IgD-negative memory B cell (primary cell): ENCODE measurements at regions not wholly inside any gene's neighbourhood (a gene's known extent, or its start where the extent isn't known, plus 50 kb on each side); places are given as distances from the start of the nearest gene placed in this dataset.

Experiments used
- H3K27ac Mint-ChIP-seq, 3 donors: one replicate each; pipeline ENCODE4 v1.8.0; 2020 to 2022; ENCODE audit warnings: mild to moderate bottlenecking in 3 of 3, mixed read lengths in 3 of 3, moderate library complexity in 1 of 3
- H3K27me3 Mint-ChIP-seq: one replicate; pipeline ENCODE4 v1.8.0; 2021; ENCODE audit warnings: mixed read lengths
- H3K36me3 Mint-ChIP-seq: one replicate; pipeline ENCODE4 v1.8.0; 2020; ENCODE audit warnings: mild to moderate bottlenecking, mixed read lengths
- H3K4me1 Mint-ChIP-seq, 3 donors: one replicate each; pipeline ENCODE4 v1.8.0; 2020 to 2022; ENCODE audit warnings: mixed read lengths in 3 of 3, mild to moderate bottlenecking in 1 of 3
- H3K4me3 Mint-ChIP-seq, 4 donors: one replicate each; pipeline ENCODE4 v1.8.0; 2020 to 2022; ENCODE audit warnings: mild to moderate bottlenecking in 4 of 4, mixed read lengths in 4 of 4, moderate library complexity in 3 of 4
- H3K9me3 Mint-ChIP-seq, 3 donors: one replicate each; pipeline ENCODE4 v1.8.0; 2020 to 2021; ENCODE audit warnings: mixed read lengths in 3 of 3, mild to moderate bottlenecking in 1 of 3

- H3K4me1 Mint-ChIP-seq = no peaks in the 10 kb centered on the region
- no peaks in the 10 kb centered on the region for H3K27me3 Mint-ChIP-seq
- no peak overlapping the region for H3K27ac Mint-ChIP-seq
These were observed 528.4 kb upstream of the RGMA start for GRCh38 chr15:93617443-93617842.

GRCh38 chr15:93614386-93615104 lies 525.5 kb upstream of the RGMA start:
- no peaks in the 10 kb centered on the region for H3K27me3 Mint-ChIP-seq
- no peaks in the 10 kb centered on the region for H3K36me3 Mint-ChIP-seq

More at GRCh38 chr15:93617443-93617842, 528.4 kb upstream of the RGMA start:
- Mint-ChIP-seq H3K36me3 (no peaks in the 10 kb centered on the region), H3K4me3 (no peak overlapping the region), H3K9me3 (peaks cover 0 to 7% (median 2%) of the 10 kb centered on the region in 3 donors)

GRCh38 chr15:93613386-93613785 lies 524.4 kb upstream of the RGMA start:
- Mint-ChIP-seq H3K4me1 (no peaks in the 10 kb centered on the region), H3K9me3 (peaks cover 0 to 13% (median 0%) of the 10 kb centered on the region in 3 donors), H3K27ac (no peak overlapping the region), H3K4me3 (no peak overlapping the region), H3K27me3 (no peaks in the 10 kb centered on the region), H3K36me3 (no peaks in the 10 kb centered on the region)

More at GRCh38 chr15:93614386-93615104, 525.5 kb upstream of the RGMA start:
- Mint-ChIP-seq H3K9me3 (peaks cover 0 to 13% (median 0%) of the 10 kb centered on the region in 3 donors), H3K4me3 (no peak overlapping the region), H3K27ac (no peak overlapping the region), H3K4me1 (no peaks in the 10 kb centered on the region)

GRCh38 chr15:93612953-93613352 lies 523.9 kb upstream of the RGMA start:
- Mint-ChIP-seq H3K4me3 (no peak overlapping the region), H3K27me3 (no peaks in the 10 kb centered on the region), H3K36me3 (no peaks in the 10 kb centered on the region), H3K27ac (no peak overlapping the region), H3K9me3 (peaks cover 0 to 13% (median 0%) of the 10 kb centered on the region in 3 donors), H3K4me1 (no peaks in the 10 kb centered on the region)

GRCh38 chr15:93610944-93611343 lies 521.9 kb upstream of the RGMA start:
- H3K27me3 Mint-ChIP-seq = no peaks in the 10 kb centered on the region
- H3K4me1 Mint-ChIP-seq = no peaks in the 10 kb centered on the region
- H3K4me3 Mint-ChIP-seq = no peak overlapping the region
- peaks cover 0 to 10% (median 0%) of the 10 kb centered on the region in 3 donors for H3K9me3 Mint-ChIP-seq
- no peak overlapping the region for H3K27ac Mint-ChIP-seq
- H3K36me3 Mint-ChIP-seq = no peaks in the 10 kb centered on the region

- Mint-ChIP-seq H3K36me3 (no peaks in the 10 kb centered on the region), H3K27me3 (no peaks in the 10 kb centered on the region)
These were observed 519.7 kb upstream of the RGMA start for GRCh38 chr15:93608643-93609148.

GRCh38 chr15:93603550-93603949 lies 514.5 kb upstream of the RGMA start:
- Mint-ChIP-seq H3K4me1 (no peaks in the 10 kb centered on the region), H3K9me3 (peaks cover 0 to 2% (median 1%) of the 10 kb centered on the region in 3 donors)

More at GRCh38 chr15:93608643-93609148, 519.7 kb upstream of the RGMA start:
- no peak overlapping the region for H3K27ac Mint-ChIP-seq
- peaks cover 0 to 9% (median 0%) of the 10 kb centered on the region in 3 donors for H3K9me3 Mint-ChIP-seq
- no peak overlapping the region for H3K4me3 Mint-ChIP-seq
- no peaks in the 10 kb centered on the region for H3K4me1 Mint-ChIP-seq

GRCh38 chr15:93587059-93587521 lies 498.1 kb upstream of the RGMA start:
- H3K4me3 Mint-ChIP-seq = no peak overlapping the region
- no peaks in the 10 kb centered on the region for H3K4me1 Mint-ChIP-seq
- no peak overlapping the region for H3K27ac Mint-ChIP-seq
- H3K27me3 Mint-ChIP-seq = no peaks in the 10 kb centered on the region
- H3K36me3 Mint-ChIP-seq = no peaks in the 10 kb centered on the region
- peaks cover 0 to 2% (median 2%) of the 10 kb centered on the region in 3 donors for H3K9me3 Mint-ChIP-seq

More at GRCh38 chr15:93603550-93603949, 514.5 kb upstream of the RGMA start:
- Mint-ChIP-seq H3K4me3 (no peak overlapping the region), H3K36me3 (no peaks in the 10 kb centered on the region), H3K27me3 (no peaks in the 10 kb centered on the region), H3K27ac (no peak overlapping the region)

GRCh38 chr15:93585012-93585411 lies 496.0 kb upstream of the RGMA start:
- Mint-ChIP-seq H3K27me3 (no peaks in the 10 kb centered on the region), H3K36me3 (peaks cover under 1% of the 10 kb centered on the region), H3K4me3 (no peak overlapping the region), H3K9me3 (peaks cover 3 to 6% (median 5%) of the 10 kb centered on the region in 3 donors), H3K27ac (no peak overlapping the region), H3K4me1 (no peaks in the 10 kb centered on the region)

- Mint-ChIP-seq H3K9me3 (peaks cover 5 to 9% (median 7%) of the 10 kb centered on the region in 3 donors), H3K4me3 (no peak overlapping the region), H3K27ac (no peak overlapping the region), H3K36me3 (peaks cover 2% of the 10 kb centered on the region), H3K27me3 (no peaks in the 10 kb centered on the region), H3K4me1 (no peaks in the 10 kb centered on the region)
These were observed 495.0 kb upstream of the RGMA start for GRCh38 chr15:93583968-93584367.

- Mint-ChIP-seq H3K9me3 (peaks cover 5 to 11% (median 7%) of the 10 kb centered on the region in 3 donors), H3K27ac (no peak overlapping the region), H3K27me3 (no peaks in the 10 kb centered on the region), H3K4me3 (no peak overlapping the region), H3K36me3 (peaks cover 2% of the 10 kb centered on the region), H3K4me1 (no peaks in the 10 kb centered on the region)
These were observed 494.5 kb upstream of the RGMA start for GRCh38 chr15:93583552-93583951.

- no peak overlapping the region for H3K27ac Mint-ChIP-seq
- peaks cover 0 to 1% (median 0%) of the 10 kb centered on the region in 3 donors for H3K4me1 Mint-ChIP-seq
- no peaks in the 10 kb centered on the region for H3K27me3 Mint-ChIP-seq
- H3K9me3 Mint-ChIP-seq = peaks cover 3% of the 10 kb centered on the region in 3 donors
- no peaks in the 10 kb centered on the region for H3K36me3 Mint-ChIP-seq
- H3K4me3 Mint-ChIP-seq = no peak overlapping the region
These were observed 481.5 kb upstream of the RGMA start for GRCh38 chr15:93570527-93570926.

GRCh38 chr15:93566762-93567161 lies 477.8 kb upstream of the RGMA start:
- Mint-ChIP-seq H3K27ac (no peak overlapping the region), H3K4me1 (no peaks in the 10 kb centered on the region), H3K4me3 (no peak overlapping the region), H3K9me3 (peaks cover 0 to 3% (median 2%) of the 10 kb centered on the region in 3 donors), H3K36me3 (no peaks in the 10 kb centered on the region), H3K27me3 (no peaks in the 10 kb centered on the region)

GRCh38 chr15:93565201-93565600 lies 476.2 kb upstream of the RGMA start:
- H3K36me3 Mint-ChIP-seq = no peaks in the 10 kb centered on the region
- no peak overlapping the region for H3K27ac Mint-ChIP-seq
- peak overlapping the region in 1 of 4 donors; percentile 64 for H3K4me3 Mint-ChIP-seq
- peaks cover 0 to 3% (median 0%) of the 10 kb centered on the region in 3 donors for H3K9me3 Mint-ChIP-seq
- no peaks in the 10 kb centered on the region for H3K27me3 Mint-ChIP-seq
- no peaks in the 10 kb centered on the region for H3K4me1 Mint-ChIP-seq

- Mint-ChIP-seq H3K9me3 (no peaks in the 10 kb centered on the region), H3K4me3 (no peak overlapping the region)
These were observed 474.2 kb upstream of the RGMA start for GRCh38 chr15:93563218-93563617.

More at GRCh38 chr15:93563218-93563617, 474.2 kb upstream of the RGMA start:
- Mint-ChIP-seq H3K27me3 (no peaks in the 10 kb centered on the region), H3K36me3 (no peaks in the 10 kb centered on the region), H3K4me1 (no peaks in the 10 kb centered on the region), H3K27ac (no peak overlapping the region)
